B cell (primary cell): ENCODE measurements at regions not wholly inside any gene's neighbourhood (a gene's known extent, or its start where the extent isn't known, plus 50 kb on each side); places are given as distances from the start of the nearest gene placed in this dataset.

ENCODE experiments used
- EZH2 ChIP-seq: IDR thresholded peaks from 2 replicates; pipeline ENCODE4 v1.6.1; 2012; ENCODE audit warnings: borderline replicate concordance, low read depth, mild to moderate bottlenecking, moderate library complexity, low read length; ENCODE audit not compliant: insufficient read depth, poor library complexity, severe bottlenecking
- TF ChIP-seq, protein P1 (sequence below): fragments of 200-600 bp; IDR thresholded peaks from one replicate; pipeline ENCODE4 v1.8.0; 2022; ENCODE audit warnings: antibody characterized with exemption, mild to moderate bottlenecking

DNA sequence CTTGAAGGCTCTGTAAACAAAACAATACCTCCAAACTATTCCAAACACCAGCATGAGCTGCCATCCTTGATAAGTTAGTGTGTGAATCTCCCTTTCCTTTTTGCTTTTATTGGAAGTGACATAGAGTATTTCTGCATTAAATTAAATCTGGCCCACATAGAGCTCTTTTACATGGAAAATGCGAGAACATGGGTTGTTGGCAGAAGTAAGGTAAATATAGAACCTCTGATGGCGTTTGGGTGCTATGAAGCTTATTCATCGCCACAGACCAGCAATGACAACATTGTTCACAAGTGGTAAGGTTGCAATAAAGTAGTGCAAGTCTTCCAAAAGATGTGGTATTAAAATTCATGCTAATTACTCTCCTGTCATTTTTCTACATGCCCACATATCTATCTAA is 445.8 kb upstream of the JAG1 start:
- no peak for TF ChIP-seq EZH2
- TF ChIP-seq, protein P1, sequence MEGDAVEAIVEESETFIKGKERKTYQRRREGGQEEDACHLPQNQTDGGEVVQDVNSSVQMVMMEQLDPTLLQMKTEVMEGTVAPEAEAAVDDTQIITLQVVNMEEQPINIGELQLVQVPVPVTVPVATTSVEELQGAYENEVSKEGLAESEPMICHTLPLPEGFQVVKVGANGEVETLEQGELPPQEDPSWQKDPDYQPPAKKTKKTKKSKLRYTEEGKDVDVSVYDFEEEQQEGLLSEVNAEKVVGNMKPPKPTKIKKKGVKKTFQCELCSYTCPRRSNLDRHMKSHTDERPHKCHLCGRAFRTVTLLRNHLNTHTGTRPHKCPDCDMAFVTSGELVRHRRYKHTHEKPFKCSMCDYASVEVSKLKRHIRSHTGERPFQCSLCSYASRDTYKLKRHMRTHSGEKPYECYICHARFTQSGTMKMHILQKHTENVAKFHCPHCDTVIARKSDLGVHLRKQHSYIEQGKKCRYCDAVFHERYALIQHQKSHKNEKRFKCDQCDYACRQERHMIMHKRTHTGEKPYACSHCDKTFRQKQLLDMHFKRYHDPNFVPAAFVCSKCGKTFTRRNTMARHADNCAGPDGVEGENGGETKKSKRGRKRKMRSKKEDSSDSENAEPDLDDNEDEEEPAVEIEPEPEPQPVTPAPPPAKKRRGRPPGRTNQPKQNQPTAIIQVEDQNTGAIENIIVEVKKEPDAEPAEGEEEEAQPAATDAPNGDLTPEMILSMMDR: no peak
